SK-N-SH (cell line): ENCODE measurements at regions not wholly inside any gene's neighbourhood (a gene's known extent, or its start where the extent isn't known, plus 50 kb on each side); places are given as distances from the start of the nearest gene placed in this dataset.
A peak's percentile ranks its signal among the peaks of the same experiment; 100 is the strongest.

Experiments used
- CTCF ChIA-PET: fragments of 300-600, 350-600 bp; formaldehyde crosslinking; extraction: SDS; loops from one replicate; lab custom pipeline; 2021; lab: Yijun Ruan, JAX
- POLR2A ChIA-PET: fragments of 350-600 bp; sonication (Branson Sonifier 250); formaldehyde crosslinking; extraction: SDS; loops from one replicate; lab custom pipeline; 2020; ENCODE audit warnings: antibody characterized with exemption, inconsistent platforms; lab: Yijun Ruan, JAX
- DNase-seq: peaks from one replicate; pipeline ENCODE4 v3.0.0; 2012
- H2AFZ ChIP-seq: fragments of 200-600 bp; sonication (generic); 2 replicates; pipeline ENCODE4 v1.8.1; 2016; ENCODE audit warnings: antibody characterized with exemption, mild to moderate bottlenecking, low read depth
- H3F3A ChIP-seq: fragments of 200-600 bp; sonication (generic); replicated peaks from 2 replicates; pipeline ENCODE3; 2016; ENCODE audit warnings: antibody characterized with exemption, mild to moderate bottlenecking; ENCODE audit not compliant: insufficient read depth
- H3K27ac ChIP-seq, 2 experiments: fragments of 200-500 bp in 1 of 2; fragments of 200-600 bp in 1 of 2; sonication (Bioruptor generic) in 1 of 2; sonication (generic), shearing (Covaris generic) in 1 of 2; 2 replicates each; pipeline versions ENCODE4 v1.5.1 to v1.6.1; 2014 to 2016; ENCODE audit warnings: low read depth in 2 of 2, inconsistent platforms in 1 of 2, low read length in 1 of 2, mild to moderate bottlenecking in 1 of 2, mixed read lengths in 1 of 2
- H3K27me3 ChIP-seq: fragments of 200-600 bp; sonication (generic), shearing (Covaris generic); 2 replicates; pipeline ENCODE4 v1.6.1; 2016; ENCODE audit warnings: mixed run types; ENCODE audit not compliant: insufficient read depth
- H3K36me3 ChIP-seq, 2 experiments: fragments of 200-500 bp in 1 of 2; fragments of 200-600 bp in 1 of 2; sonication (Bioruptor generic) in 1 of 2; sonication (generic) in 1 of 2; replicated peaks in 1 of 2; 2 replicates each; pipeline versions ENCODE3 to v1.5.1; 2014 to 2016; ENCODE audit warnings: low read length in 1 of 2, mild to moderate bottlenecking in 1 of 2; ENCODE audit not compliant: insufficient read depth in 2 of 2, control insufficient read depth in 1 of 2
- H3K4me1 ChIP-seq, 2 experiments: fragments of 200-500 bp in 1 of 2; fragments of 200-600 bp in 1 of 2; sonication (Bioruptor generic) in 1 of 2; sonication (generic), shearing (Covaris generic) in 1 of 2; 2 replicates each; pipeline versions ENCODE4 v1.5.1 to v1.6.1; 2014 to 2016; ENCODE audit warnings: low read depth in 1 of 2, low read length in 1 of 2, mixed run types in 1 of 2; ENCODE audit not compliant: insufficient read depth in 2 of 2, control insufficient read depth in 1 of 2
- H3K4me2 ChIP-seq: fragments of 200-600 bp; sonication (generic), shearing (Covaris generic); 2 replicates; pipeline ENCODE4 v1.6.1; 2017; ENCODE audit warnings: mixed run types
- H3K4me3 ChIP-seq, 2 experiments: fragments of 200-500 bp in 1 of 2; fragments of 200-600 bp in 1 of 2; sonication (Bioruptor generic) in 1 of 2; sonication (generic), shearing (Covaris generic) in 1 of 2; 2 replicates each; pipeline versions ENCODE4 v1.5.1 to v1.8.1; 2014 to 2016; ENCODE audit warnings: low read depth in 2 of 2, inconsistent platforms in 1 of 2, low read length in 1 of 2, mild to moderate bottlenecking in 1 of 2, mixed read lengths in 1 of 2, moderate library complexity in 1 of 2
- H3K79me2 ChIP-seq: fragments of 200-600 bp; sonication (generic); 2 replicates; pipeline ENCODE4 v1.8.1; 2017; ENCODE audit warnings: mild to moderate bottlenecking; ENCODE audit not compliant: insufficient read depth
- H3K9ac ChIP-seq: fragments of 200-600 bp; sonication (generic); 2 replicates; pipeline ENCODE4 v1.6.1; 2017; ENCODE audit warnings: mixed run types
- H3K9me2 ChIP-seq: fragments of 200-600 bp; sonication (generic); 2 replicates; pipeline ENCODE4 v1.6.1; 2017; ENCODE audit warnings: mixed run types
- H3K9me3 ChIP-seq: fragments of 200-600 bp; sonication (generic); 2 replicates; pipeline ENCODE4 v1.6.1; 2017; ENCODE audit warnings: mixed run types, mild to moderate bottlenecking, moderate library complexity
- H4K20me1 ChIP-seq: fragments of 200-600 bp; sonication (generic); 2 replicates; pipeline ENCODE4 v1.6.1; 2017; ENCODE audit warnings: mild to moderate bottlenecking, mixed run types; ENCODE audit not compliant: insufficient read depth
- CTCF ChIP-seq: fragments of 200-600 bp; sonication (generic); IDR thresholded peaks from 2 replicates; pipeline ENCODE4 v1.6.1; 2017; ENCODE audit warnings: antibody characterized with exemption, mild to moderate bottlenecking, moderate library complexity
- ELF1 ChIP-seq: IDR thresholded peaks from 2 replicates; pipeline ENCODE4 v1.4.0; 2012
- EP300 ChIP-seq, 2 experiments: IDR thresholded peaks; 2 replicates each; pipeline versions ENCODE4 v1.4.0 to v1.6.1; 2012; ENCODE audit warnings: borderline replicate concordance in 1 of 2, low read depth in 1 of 2, low read length in 1 of 2
- FOSL2 ChIP-seq: IDR thresholded peaks from 2 replicates; pipeline ENCODE4 v1.4.0; 2012; ENCODE audit warnings: low read depth, mild to moderate bottlenecking, moderate library complexity, borderline replicate concordance
- GATA2 ChIP-seq: sonication (generic); formaldehyde crosslinking; IDR thresholded peaks from 2 replicates; pipeline ENCODE4 v1.5.0; 2020; ENCODE audit warnings: mild to moderate bottlenecking, missing genetic modification reagents
- IRF3 ChIP-seq: fragments of 150-350 bp; IDR thresholded peaks from 2 replicates; pipeline ENCODE4 v1.6.1; 2016; ENCODE audit warnings: mild to moderate bottlenecking, low read depth, low read length
- MEF2A ChIP-seq: IDR thresholded peaks from 2 replicates; pipeline ENCODE4 v1.4.0; 2012; ENCODE audit warnings: low read depth, borderline replicate concordance
- MXI1 ChIP-seq: IDR thresholded peaks from 2 replicates; pipeline ENCODE4 v1.6.1; 2012; ENCODE audit warnings: mild to moderate bottlenecking, low read depth, low read length, improper control_type of control experiment
- NFIC ChIP-seq: IDR thresholded peaks from 2 replicates; pipeline ENCODE4 v1.4.0; 2012; ENCODE audit warnings: borderline replicate concordance
- RAD21 ChIP-seq: IDR thresholded peaks from 2 replicates; pipeline ENCODE4 v1.6.1; 2012; ENCODE audit warnings: mild to moderate bottlenecking, low read length
- RFX5 ChIP-seq: IDR thresholded peaks from 2 replicates; pipeline ENCODE4 v1.6.1; 2012; ENCODE audit warnings: mild to moderate bottlenecking, improper control_type of control experiment, low read length
- RXRA ChIP-seq: IDR thresholded peaks from 2 replicates; pipeline ENCODE4 v1.4.0; 2012; ENCODE audit warnings: low read depth, mild to moderate bottlenecking, borderline replicate concordance
- SMC3 ChIP-seq: IDR thresholded peaks from 2 replicates; pipeline ENCODE4 v1.6.1; 2012; ENCODE audit warnings: low read depth, low read length, improper control_type of control experiment
- TAF1 ChIP-seq: IDR thresholded peaks from 2 replicates; pipeline ENCODE4 v1.6.1; 2012; ENCODE audit warnings: low read depth, mild to moderate bottlenecking, low read length, moderate library complexity, borderline replicate concordance
- USF1 ChIP-seq: IDR thresholded peaks from 2 replicates; pipeline ENCODE4 v1.4.0; 2012; ENCODE audit warnings: low read depth, borderline replicate concordance
- USF2 ChIP-seq: fragments of 150-350 bp; IDR thresholded peaks from 2 replicates; pipeline ENCODE4 v1.6.1; 2017; ENCODE audit warnings: antibody characterized with exemption, low read length, low read depth, borderline replicate concordance
- ZBTB33 ChIP-seq: IDR thresholded peaks from 2 replicates; pipeline ENCODE4 v1.4.0; 2012; ENCODE audit warnings: low read depth, borderline replicate concordance
- WGBS: methylation state at CpG from one replicate; pipeline ENCODE4 v1.1.6; 2017; ENCODE audit warnings: low lambda C conversion rate; 5-methylcytosine and 5-hydroxymethylcytosine counted together

GRCh38 chr5:71771191-71771590 is 52.1 kb downstream of the CARTPT start:
- TF ChIP-seq CTCF (no peak), RAD21 (no peak), USF1 (no peak), TAF1 (no peak), GATA2 (CRISPR knock-in tag) (no peak), USF2 (no peak), FOSL2 (no peak), MXI1 (no peak), EP300 (IDR thresholded peaks at IDR 0.05; ENCODE audit: borderline replicate concordance in 1 of 2, low read depth in 1 of 2, low read length in 1 of 2) (no peak), NFIC (no peak), RXRA (no peak)
- DNase-seq = no peak
- H3F3A ChIP-seq = peaks cover 5% of the 10 kb centered on the region
- no peaks in the 10 kb centered on the region for H3K9me2 ChIP-seq
- no peak overlapping the region for H3K4me3 ChIP-seq
- ChIA-PET POLR2A (no interaction called here), CTCF (interaction anchor here (0.9 to 1.5 kb wide), 5 partner anchors 11 to 533 kb away, joined by 3 to 5 read pairs (median 3); no protein-coding TSS in a partner anchor)
- no peak overlapping the region for H3K27ac ChIP-seq
- no peak overlapping the region for H3K4me2 ChIP-seq
- 82% methylated on average over 2 of the region's 2 CpGs for WGBS
- no peaks in the 10 kb centered on the region for H3K79me2 ChIP-seq
- no peak overlapping the region for H3K9ac ChIP-seq
- no peaks in the 10 kb centered on the region for H3K36me3 ChIP-seq
- H3K4me1 ChIP-seq = peaks cover 7 to 10% of the 10 kb centered on the region in 2 experiments; a peak in 3 of 4 replicates
- H3K9me3 ChIP-seq = no peaks in the 10 kb centered on the region
- H2AFZ ChIP-seq = no peak overlapping the region
- H3K27me3 ChIP-seq = no peaks in the 10 kb centered on the region
- H4K20me1 ChIP-seq = no peaks in the 10 kb centered on the region

GRCh38 chr5:71778678-71779276 is 59.7 kb downstream of the CARTPT start:
- Histone ChIP-seq H3K4me1 (peaks cover 4 to 15% of the 10 kb centered on the region in 2 experiments; a peak in 2 of 4 replicates), H3K36me3 (no peaks in the 10 kb centered on the region), H3K27me3 (no peaks in the 10 kb centered on the region), H3F3A (no peaks in the 10 kb centered on the region), H3K9ac (no peak overlapping the region), H3K9me2 (no peaks in the 10 kb centered on the region), H3K4me3 (no peak overlapping the region), H3K9me3 (no peaks in the 10 kb centered on the region), H2AFZ (no peak overlapping the region), H3K27ac (no peak overlapping the region), H3K4me2 (no peak overlapping the region), H3K79me2 (no peaks in the 10 kb centered on the region), H4K20me1 (no peaks in the 10 kb centered on the region)
- ChIA-PET POLR2A (no interaction called here), CTCF (interaction anchor here (0.7 to 1.4 kb wide), 7 partner anchors 10 to 590 kb away, joined by 3 to 8 read pairs (median 3); no protein-coding TSS in a partner anchor)
- WGBS = 63% methylated on average over 4 of the region's 4 CpGs
- peak; percentile 52 for DNase-seq
- TF ChIP-seq RAD21 (peak; percentile 97), ELF1 (no peak), ZBTB33 (no peak), EP300 (IDR thresholded peaks at IDR 0.05; ENCODE audit: borderline replicate concordance in 1 of 2, low read depth in 1 of 2, low read length in 1 of 2) (no peak), SMC3 (peak; percentile 79), MEF2A (no peak), RFX5 (no peak), CTCF (peak; percentile 84), IRF3 (no peak)
